Kidney capillary endothelial cell (primary cell): ENCODE measurements at regions not wholly inside any gene's neighbourhood (a gene's known extent, or its start where the extent isn't known, plus 50 kb on each side); places are given as distances from the start of the nearest gene placed in this dataset.
"Not testable (repeated sequence)": the region's sequence is repeated elsewhere in the genome, so short reads cannot be mapped to it uniquely, and the experiment has no call there.

Experiments
- DNase-seq: peaks from one replicate; pipeline ENCODE4 v3.0.0-alpha.2; 2018; ENCODE audit warnings: low spot score

DNA sequence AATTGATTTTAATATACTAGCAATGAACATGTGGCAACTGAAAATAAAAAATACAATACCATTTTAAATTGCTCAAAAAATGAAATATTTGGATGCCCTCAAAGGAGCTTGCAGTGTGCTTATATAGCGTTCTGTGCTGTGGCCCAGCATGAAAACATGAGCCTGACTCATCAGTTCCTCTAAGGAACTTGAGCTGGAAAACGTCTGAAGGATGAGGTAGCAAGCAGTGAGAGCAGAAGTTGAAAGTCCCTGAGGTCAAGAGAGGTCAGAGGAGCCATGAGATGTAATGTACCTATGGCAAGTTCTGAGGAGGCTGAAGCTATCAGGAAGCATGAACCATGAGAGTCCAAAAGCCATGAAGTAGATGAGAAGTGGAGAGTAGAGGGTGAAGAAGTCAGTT lies 59.7 kb downstream of the HMGB3 start:
- DNase-seq = no peak

DNA sequence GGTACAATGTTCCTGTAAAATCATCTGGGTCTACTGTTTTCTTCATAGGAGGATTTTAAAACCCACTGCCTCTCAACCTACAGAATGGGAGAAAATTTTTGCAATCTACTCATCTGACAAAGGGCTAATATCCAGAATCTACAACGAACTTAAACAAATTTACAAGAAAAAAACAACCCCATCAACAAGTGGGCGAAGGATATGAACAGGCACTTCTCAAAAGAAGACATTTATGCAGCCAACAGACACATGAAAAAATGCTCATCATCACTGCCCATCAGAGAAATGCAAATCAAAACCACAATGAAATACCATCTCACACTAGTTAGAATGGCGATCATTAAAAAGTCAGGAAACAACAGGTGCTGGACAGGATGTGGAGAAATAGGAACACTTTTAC lies 83.2 kb downstream of the HMGB3 start:
- not testable (repeated sequence) for DNase-seq

- DNase-seq = no peak
Observed at GRCh38 chrX:151073767-151074166, 90.6 kb downstream of the HMGB3 start.

GRCh38 chrX:151081016-151081415 lies 95.4 kb upstream of the GPR50 start:
- no peak for DNase-seq

DNA sequence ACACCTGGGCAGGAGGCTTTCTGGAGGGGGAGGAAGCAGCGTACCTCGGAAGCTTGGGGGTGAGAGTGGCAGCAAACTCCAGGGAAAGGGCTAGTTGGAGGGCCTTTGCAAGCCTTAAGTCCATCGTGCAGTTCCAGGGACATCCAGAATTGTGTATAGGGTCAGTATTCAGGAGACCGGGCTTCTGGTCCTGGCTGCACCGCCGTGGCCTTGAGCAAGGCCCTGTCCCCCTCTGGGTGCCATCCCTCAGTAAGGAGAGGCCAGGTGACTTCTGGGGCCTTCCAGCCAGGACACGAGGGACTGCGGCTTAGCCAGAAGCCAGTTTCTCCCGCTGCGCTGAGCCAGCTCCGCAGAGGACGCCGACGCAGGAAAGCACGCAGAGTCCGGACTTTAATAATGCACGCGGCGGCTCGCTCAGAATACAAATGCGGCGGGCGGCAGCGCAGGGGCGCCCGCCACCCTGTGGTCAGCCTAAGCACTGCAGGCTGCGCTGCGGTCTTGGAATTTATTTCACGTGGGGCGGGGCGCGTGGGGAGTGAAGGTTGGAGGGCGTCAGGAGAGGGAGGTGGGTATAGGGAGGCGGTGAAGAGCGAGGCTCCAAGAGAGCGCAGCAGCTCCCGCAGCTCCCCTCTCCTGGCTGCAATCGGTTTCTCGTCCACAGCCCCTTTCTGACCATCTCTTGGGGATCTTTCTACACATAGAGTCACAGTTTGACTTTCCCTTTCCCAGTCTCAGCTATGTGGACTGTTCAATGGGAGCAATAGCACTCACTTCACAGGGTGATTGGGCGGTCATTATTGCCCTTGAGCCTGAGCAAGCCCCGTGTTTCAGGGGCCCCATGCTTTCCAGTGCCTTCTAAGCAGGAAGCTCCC lies 94.1 kb upstream of the GPR50 start:
- peak; percentile 34 for DNase-seq

DNA sequence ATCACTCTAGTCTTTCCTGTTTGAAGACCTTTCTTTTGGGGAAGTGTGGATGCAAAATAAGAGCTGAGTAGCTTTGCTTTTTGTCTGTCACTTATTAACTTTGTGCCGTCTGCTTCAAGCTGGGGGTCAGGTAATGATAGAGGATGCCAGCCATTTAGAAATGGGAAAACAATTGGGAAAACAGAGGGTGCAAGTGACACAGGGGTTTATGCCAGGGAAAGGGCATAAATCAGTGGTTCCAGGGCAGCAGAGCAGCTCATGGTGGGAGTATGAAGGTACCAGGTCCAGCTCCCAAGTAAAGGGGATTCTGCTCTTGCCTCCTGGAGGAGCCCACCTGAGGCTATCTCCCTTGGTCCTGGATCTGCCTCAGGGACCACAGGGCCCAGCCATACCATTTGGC lies 91.9 kb upstream of the GPR50 start:
- DNase-seq = no peak

DNA sequence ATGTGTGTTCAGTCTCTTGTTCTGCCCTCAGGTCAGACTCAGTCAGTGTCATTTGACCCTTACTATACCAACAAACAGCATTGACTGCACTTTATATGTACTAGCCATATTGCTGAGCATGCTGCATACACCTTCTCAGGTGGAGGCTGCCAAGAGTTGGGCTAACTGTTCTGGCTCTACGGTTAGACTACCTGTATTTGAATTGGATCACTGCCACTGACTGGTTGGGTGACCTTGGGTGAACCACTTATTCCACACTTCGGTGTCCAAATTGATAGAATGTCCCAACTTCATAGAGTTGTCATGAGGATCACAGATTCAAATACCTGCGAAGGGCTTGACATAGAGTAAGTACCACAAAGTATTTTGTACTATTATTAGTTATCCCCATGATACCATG lies 91.2 kb upstream of the GPR50 start:
- DNase-seq = no peak

DNA sequence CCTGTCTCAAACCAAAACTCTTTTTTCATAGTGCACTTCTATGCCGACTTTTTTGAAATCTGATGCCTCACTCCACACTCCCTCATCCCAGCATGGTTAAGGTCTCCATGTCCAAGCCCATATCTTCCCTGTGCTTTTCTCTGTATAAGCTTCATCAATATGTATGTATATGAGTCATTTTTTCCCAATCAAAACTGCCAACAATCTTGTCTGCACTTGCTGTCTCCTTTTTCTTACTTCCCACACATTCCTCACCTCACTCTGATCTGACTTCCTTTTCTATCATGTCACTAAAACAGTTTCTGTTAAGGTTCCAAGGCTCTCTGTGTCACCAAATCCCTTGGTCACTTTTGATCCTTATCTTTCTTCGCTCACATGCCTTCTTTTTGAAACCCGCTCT lies 88.2 kb upstream of the GPR50 start:
- DNase-seq = no peak

GRCh38 chrX:151099001-151099400 lies 77.4 kb upstream of the GPR50 start:
- no peak for DNase-seq

DNA sequence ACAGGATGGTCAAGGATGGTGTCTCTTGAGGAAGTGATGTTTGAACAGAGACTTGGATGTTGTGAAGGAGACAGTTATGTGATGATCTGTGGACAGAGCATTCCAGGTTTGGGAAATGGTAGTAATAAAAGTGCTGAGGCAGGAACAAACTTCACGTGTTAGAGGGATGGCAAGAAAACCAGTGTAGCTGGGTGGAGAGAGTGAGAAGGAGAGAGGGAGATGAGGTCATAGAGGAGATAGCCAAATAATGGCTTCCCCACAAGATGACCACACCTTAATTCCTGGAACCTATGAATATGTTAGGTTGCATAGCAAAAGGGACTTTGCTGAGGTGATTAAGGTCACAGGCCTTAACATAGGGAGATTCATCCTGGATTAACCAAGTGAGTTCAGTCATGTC lies 75.6 kb upstream of the GPR50 start:
- no peak for DNase-seq

- DNase-seq = not testable (repeated sequence)
Observed at GRCh38 chrX:151113200-151113599, 63.2 kb upstream of the GPR50 start.
